Naive thymus-derived CD4-positive, alpha-beta T cell (primary cell): ENCODE measurements at regions not wholly inside any gene's neighbourhood (a gene's known extent, or its start where the extent isn't known, plus 50 kb on each side); places are given as distances from the start of the nearest gene placed in this dataset.

Source experiments
- ATAC-seq: fragments of 150-1000 bp; cut with Tn5 transposase; 2 replicates; pipeline ENCODE4 v1.10.0; 2021; ENCODE audit warnings: mild to moderate bottlenecking, moderate library complexity
- CTCF ChIA-PET: fragments of 350-600 bp; sonication (Branson Sonifier 250); formaldehyde crosslinking; loops from one replicate; lab custom pipeline; 2021; ENCODE audit warnings: antibody characterized with exemption; lab: Charles Lee
- POLR2A ChIA-PET: fragments of 350-600 bp; sonication (Branson Sonifier 250); formaldehyde crosslinking; loops from one replicate; lab custom pipeline; 2021; ENCODE audit warnings: antibody characterized with exemption, inconsistent platforms; lab: Charles Lee
- DNase-seq, 9 donors: peaks; one replicate each; pipeline versions ENCODE4 v3.0.0 to v3.0.0-alpha.2; 2020 to 2022; ENCODE audit warnings: mixed read lengths in 1 of 9
- H3K27ac ChIP-seq: one replicate; pipeline ENCODE4 v1.7.0; 2013; ENCODE audit warnings: mild to moderate bottlenecking, low read depth, low read length, moderate library complexity
- H3K27me3 ChIP-seq, 2 donors: one replicate each; pipeline ENCODE4 v1.7.0; 2013; ENCODE audit warnings: low read length in 2 of 2, mild to moderate bottlenecking in 2 of 2, moderate library complexity in 2 of 2; ENCODE audit not compliant: control insufficient read depth in 2 of 2, insufficient read depth in 2 of 2
- H3K36me3 ChIP-seq, 3 experiments: 1 replicate in 2 of 3; 2 replicates in 1 of 3; pipeline ENCODE4 v1.7.0; 2013; ENCODE audit warnings: low read length in 3 of 3, mild to moderate bottlenecking in 3 of 3, moderate library complexity in 1 of 3; ENCODE audit not compliant: insufficient read depth in 3 of 3, control insufficient read depth in 2 of 3
- H3K4me1 ChIP-seq, 2 donors: one replicate each; pipeline ENCODE4 v1.7.0; 2013; ENCODE audit warnings: low read length in 2 of 2, mild to moderate bottlenecking in 2 of 2, moderate library complexity in 1 of 2; ENCODE audit not compliant: control insufficient read depth in 2 of 2, insufficient read depth in 2 of 2
- H3K4me3 ChIP-seq: 2 replicates; pipeline ENCODE4 v1.7.0; 2013; ENCODE audit warnings: mild to moderate bottlenecking, low read length
- H3K9me3 ChIP-seq, 3 experiments: 1 replicate in 2 of 3; 2 replicates in 1 of 3; pipeline ENCODE4 v1.7.0; 2013; ENCODE audit warnings: low read length in 3 of 3; ENCODE audit not compliant: control insufficient read depth in 2 of 3
- H3K27ac Mint-ChIP-seq, 9 donors: one replicate each; pipeline ENCODE4 v1.8.0; 2020 to 2022; ENCODE audit warnings: mixed read lengths in 9 of 9, mild to moderate bottlenecking in 8 of 9, moderate library complexity in 5 of 9, inconsistent platforms in 2 of 9
- H3K27me3 Mint-ChIP-seq, 5 donors: one replicate each; pipeline ENCODE4 v1.8.0; 2021 to 2022; ENCODE audit warnings: mixed read lengths in 5 of 5, mild to moderate bottlenecking in 1 of 5
- H3K36me3 Mint-ChIP-seq, 5 donors: one replicate each; pipeline ENCODE4 v1.8.0; 2020 to 2022; ENCODE audit warnings: mixed read lengths in 5 of 5, mild to moderate bottlenecking in 3 of 5, inconsistent platforms in 1 of 5
- H3K4me1 Mint-ChIP-seq, 7 donors: one replicate each; pipeline ENCODE4 v1.8.0; 2020 to 2022; ENCODE audit warnings: mixed read lengths in 7 of 7, mild to moderate bottlenecking in 3 of 7, inconsistent platforms in 1 of 7
- H3K4me3 Mint-ChIP-seq, 10 donors: one replicate each; pipeline ENCODE4 v1.8.0; 2020 to 2022; ENCODE audit warnings: mild to moderate bottlenecking in 10 of 10, mixed read lengths in 10 of 10, moderate library complexity in 6 of 10, inconsistent platforms in 2 of 10
- H3K9me3 Mint-ChIP-seq, 11 donors: one replicate each; pipeline ENCODE4 v1.8.0; 2020 to 2022; ENCODE audit warnings: mixed read lengths in 11 of 11, mild to moderate bottlenecking in 4 of 11, inconsistent platforms in 1 of 11, moderate library complexity in 1 of 11
- intact Hi-C, 2 donors: fragments of 100-400 bp; cut with micrococcal nuclease; formaldehyde crosslinking; loops; one replicate each; pipeline ENCODE4 v1.15.1; 2023

GRCh38 chr10:43821103-43821502 lies 172.4 kb upstream of the ZNF32 start:
- POLR2A ChIA-PET = no interaction called here
- H3K9me3 Mint-ChIP-seq = peaks cover 0 to 2% (median 0%) of the 10 kb centered on the region in 11 donors
- H3K27ac ChIP-seq = no peak overlapping the region
- H3K36me3 Mint-ChIP-seq = no peaks in the 10 kb centered on the region
- CTCF ChIA-PET = no interaction called here
- DNase-seq = no peak
- H3K36me3 ChIP-seq = no peaks in the 10 kb centered on the region
- H3K4me1 ChIP-seq = peaks cover 11 to 21% of the 10 kb centered on the region in 2 donors
- intact Hi-C loops = loop anchor here in 1 of 2 donors (10.0 kb wide), 1 partner anchor 126 kb away; no protein-coding TSS in a partner anchor
- no peaks in the 10 kb centered on the region for H3K27me3 ChIP-seq
- peak overlapping the region in 1 of 9 donors; percentile 42 for H3K27ac Mint-ChIP-seq
- H3K4me1 Mint-ChIP-seq = peaks cover 21 to 51% (median 43%) of the 10 kb centered on the region in 7 donors
- H3K27me3 Mint-ChIP-seq = peaks cover 0 to 13% (median 0%) of the 10 kb centered on the region in 5 donors
- no peak for ATAC-seq
- H3K4me3 Mint-ChIP-seq = no peak overlapping the region
- no peaks in the 10 kb centered on the region for H3K9me3 ChIP-seq
- H3K4me3 ChIP-seq = no peak overlapping the region

- DNase-seq = no peak
- Mint-ChIP-seq H3K27me3 (peaks cover 0 to 13% (median 0%) of the 10 kb centered on the region in 5 donors), H3K27ac (peak overlapping the region in 2 of 9 donors; percentile 42 to 52), H3K4me3 (no peak overlapping the region), H3K4me1 (peaks cover 26 to 55% (median 48%) of the 10 kb centered on the region in 7 donors), H3K9me3 (peaks cover 0 to 2% (median 0%) of the 10 kb centered on the region in 11 donors), H3K36me3 (no peaks in the 10 kb centered on the region)
- H3K27ac ChIP-seq = no peak overlapping the region
- no peaks in the 10 kb centered on the region for H3K27me3 ChIP-seq
- H3K36me3 ChIP-seq = no peaks in the 10 kb centered on the region
- intact Hi-C loops = loop anchor here in 1 of 2 donors (10.0 kb wide), 1 partner anchor 126 kb away; no protein-coding TSS in a partner anchor
- peaks cover 15 to 25% of the 10 kb centered on the region in 2 donors for H3K4me1 ChIP-seq
- no peaks in the 10 kb centered on the region for H3K9me3 ChIP-seq
- H3K4me3 ChIP-seq = no peak overlapping the region
- ChIA-PET POLR2A (no interaction called here), CTCF (no interaction called here)
- ATAC-seq = no peak
Measured at GRCh38 chr10:43820663-43821062, 172.0 kb upstream of the ZNF32 start.

GRCh38 chr10:43819464-43820230 lies 171.0 kb upstream of the ZNF32 start:
- Mint-ChIP-seq H3K4me1 (peaks cover 34 to 64% (median 58%) of the 10 kb centered on the region in 7 donors), H3K9me3 (peaks cover 0 to 2% (median 0%) of the 10 kb centered on the region in 11 donors), H3K4me3 (no peak overlapping the region), H3K27ac (peak overlapping the region in 1 of 9 donors; percentile 44), H3K27me3 (peaks cover 0 to 20% (median 0%) of the 10 kb centered on the region in 5 donors), H3K36me3 (no peaks in the 10 kb centered on the region)
- H3K27me3 ChIP-seq = no peaks in the 10 kb centered on the region
- ATAC-seq (no peak), DNase-seq (no peak)
- CTCF ChIA-PET = interaction anchor here (0.6 kb wide), 1 partner anchor 22 kb away, joined by 3 read pairs; no protein-coding TSS in a partner anchor
- no peak overlapping the region for H3K27ac ChIP-seq
- POLR2A ChIA-PET = no interaction called here
- no peak overlapping the region for H3K4me3 ChIP-seq
- intact Hi-C loops = loop anchor here in 1 of 2 donors (10.0 kb wide), 1 partner anchor 125 kb away; no protein-coding TSS in a partner anchor
- no peaks in the 10 kb centered on the region for H3K9me3 ChIP-seq
- H3K36me3 ChIP-seq = no peaks in the 10 kb centered on the region
- peaks cover 23 to 34% of the 10 kb centered on the region in 2 donors for H3K4me1 ChIP-seq

GRCh38 chr10:43818687-43819086 lies 170.0 kb upstream of the ZNF32 start:
- CTCF ChIA-PET = no interaction called here
- peak overlapping the region in 5 of 9 donors; percentile 12 to 95 (median 86) for H3K27ac Mint-ChIP-seq
- Histone ChIP-seq H3K36me3 (no peaks in the 10 kb centered on the region), H3K27me3 (no peaks in the 10 kb centered on the region), H3K27ac (no peak overlapping the region), H3K4me1 (peaks cover 23 to 34% of the 10 kb centered on the region in 2 donors), H3K9me3 (no peaks in the 10 kb centered on the region), H3K4me3 (no peak overlapping the region)
- DNase-seq (no peak), ATAC-seq (no peak)
- peaks cover 36 to 62% (median 58%) of the 10 kb centered on the region in 7 donors for H3K4me1 Mint-ChIP-seq
- peaks cover 0 to 20% (median 0%) of the 10 kb centered on the region in 5 donors for H3K27me3 Mint-ChIP-seq
- POLR2A ChIA-PET = no interaction called here
- intact Hi-C loops = no loop called here
- H3K36me3 Mint-ChIP-seq = no peaks in the 10 kb centered on the region
- no peak overlapping the region for H3K4me3 Mint-ChIP-seq
- H3K9me3 Mint-ChIP-seq = peaks cover 0 to 2% (median 0%) of the 10 kb centered on the region in 11 donors

GRCh38 chr10:43817368-43817767 lies 168.7 kb upstream of the ZNF32 start:
- Mint-ChIP-seq H3K9me3 (peaks cover 0 to 2% (median 0%) of the 10 kb centered on the region in 11 donors), H3K4me3 (peak overlapping the region in 4 of 10 donors; percentile 5 to 73 (median 54)), H3K27me3 (peaks cover 0 to 24% (median 0%) of the 10 kb centered on the region in 5 donors), H3K27ac (peak overlapping the region in 3 of 9 donors; percentile 86 to 95 (median 88)), H3K4me1 (peaks cover 36 to 55% (median 48%) of the 10 kb centered on the region in 7 donors), H3K36me3 (no peaks in the 10 kb centered on the region)
- Histone ChIP-seq H3K36me3 (no peaks in the 10 kb centered on the region), H3K4me1 (peaks cover 23 to 34% of the 10 kb centered on the region in 2 donors), H3K4me3 (no peak overlapping the region), H3K27ac (no peak overlapping the region), H3K9me3 (no peaks in the 10 kb centered on the region), H3K27me3 (no peaks in the 10 kb centered on the region)
- intact Hi-C loops = no loop called here
- DNase-seq (no peak), ATAC-seq (no peak)
- CTCF ChIA-PET = no interaction called here
- POLR2A ChIA-PET = no interaction called here

GRCh38 chr10:43816351-43817321 lies 168.0 kb upstream of the ZNF32 start:
- no peaks in the 10 kb centered on the region for H3K27me3 ChIP-seq
- Mint-ChIP-seq H3K4me3 (peak overlapping the region; percentile 53 to 77 (median 72)), H3K36me3 (no peaks in the 10 kb centered on the region), H3K27ac (peak overlapping the region; percentile 44 to 95 (median 86)), H3K27me3 (peaks cover 0 to 24% (median 0%) of the 10 kb centered on the region in 5 donors), H3K9me3 (peaks cover 0 to 2% (median 0%) of the 10 kb centered on the region in 11 donors), H3K4me1 (peaks cover 33 to 51% (median 48%) of the 10 kb centered on the region in 7 donors)
- H3K4me1 ChIP-seq = peaks cover 23 to 34% of the 10 kb centered on the region in 2 donors
- peak overlapping the region; percentile 19 for H3K27ac ChIP-seq
- ATAC-seq (peak; percentile 94), DNase-seq (peak in 8 of 9 donors; percentile 62 to 77 (median 71))
- intact Hi-C loops = loop anchor here (1.0 kb wide), 2 partner anchors 8 to 30 kb away; no protein-coding TSS in a partner anchor
- peak overlapping the region; percentile 4 for H3K4me3 ChIP-seq
- POLR2A ChIA-PET = no interaction called here
- CTCF ChIA-PET = no interaction called here
- no peaks in the 10 kb centered on the region for H3K36me3 ChIP-seq
- no peaks in the 10 kb centered on the region for H3K9me3 ChIP-seq
